ENCODE measurements at regions not wholly inside any gene's neighbourhood (a gene's known extent, or its start where the extent isn't known, plus 50 kb on each side); places are given as distances from the start of the nearest gene placed in this dataset.

- TF ChIP-seq CTCF (optimal IDR thresholded peaks at IDR 0.05 in 1 of 3, IDR thresholded peaks at IDR 0.05 in 1 of 3, conservative IDR thresholded peaks at IDR 0.05 in 1 of 3; ENCODE audit: extremely low read depth in 1 of 3, insufficient read depth in 2 of 3, low read length in 3 of 3) (no peak), EZH2 (IDR thresholded peaks at IDR 0.05; ENCODE audit: low read length) (no peak)
These were observed 51.7 kb downstream of the FAM50B start for GRCh38 chr6:3900744-3901336.
